ENCODE measurements at regions not wholly inside any gene's neighbourhood (a gene's known extent, or its start where the extent isn't known, plus 50 kb on each side); places are given as distances from the start of the nearest gene placed in this dataset.
"Not testable (repeated sequence)": the region's sequence is repeated elsewhere in the genome, so short reads cannot be mapped to it uniquely, and the experiment has no call there.

DNA sequence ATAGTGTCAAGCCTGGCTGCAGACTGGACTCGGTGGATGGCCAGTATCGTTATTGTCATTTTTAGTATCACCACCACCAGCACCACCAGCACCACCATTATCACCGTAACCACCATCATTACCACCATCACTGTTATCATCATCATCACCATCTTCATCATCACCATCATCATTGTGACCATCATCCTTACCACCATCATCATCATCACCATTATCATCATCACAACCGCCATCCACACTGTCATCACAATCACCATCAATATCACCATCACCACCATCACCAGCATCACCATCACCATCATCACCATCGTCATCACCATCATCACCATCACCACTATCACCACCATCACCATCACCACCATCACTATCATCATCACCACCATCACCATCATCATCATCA is 65.6 kb downstream of the FOXL3 start:
- Histone ChIP-seq H3K4me3 (no peak overlapping the region), H3K27ac (no peak overlapping the region)

DNA sequence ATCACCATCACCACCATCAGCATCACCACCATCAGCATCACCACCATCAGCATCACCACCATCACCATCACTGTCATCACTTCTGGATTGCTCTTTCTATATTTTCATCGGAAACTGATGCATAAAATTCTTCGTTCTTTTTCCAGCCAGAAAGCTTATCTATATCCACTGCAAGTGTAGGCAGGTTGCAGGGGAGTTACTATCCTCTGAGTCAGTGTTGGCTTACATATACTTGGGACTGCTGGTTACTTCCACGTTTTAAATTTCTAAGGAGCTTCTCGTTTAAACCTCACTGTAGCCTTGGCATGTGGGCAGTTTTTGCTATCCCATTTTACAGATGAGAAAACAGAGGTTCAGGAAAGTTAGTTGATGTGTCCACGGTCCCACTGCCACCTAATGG is 66.1 kb downstream of the FOXL3 start:
- H3K4me3 ChIP-seq = no peak overlapping the region
- peak overlapping the region in 1 of 21 experiments; percentile 86 for H3K27ac ChIP-seq

DNA sequence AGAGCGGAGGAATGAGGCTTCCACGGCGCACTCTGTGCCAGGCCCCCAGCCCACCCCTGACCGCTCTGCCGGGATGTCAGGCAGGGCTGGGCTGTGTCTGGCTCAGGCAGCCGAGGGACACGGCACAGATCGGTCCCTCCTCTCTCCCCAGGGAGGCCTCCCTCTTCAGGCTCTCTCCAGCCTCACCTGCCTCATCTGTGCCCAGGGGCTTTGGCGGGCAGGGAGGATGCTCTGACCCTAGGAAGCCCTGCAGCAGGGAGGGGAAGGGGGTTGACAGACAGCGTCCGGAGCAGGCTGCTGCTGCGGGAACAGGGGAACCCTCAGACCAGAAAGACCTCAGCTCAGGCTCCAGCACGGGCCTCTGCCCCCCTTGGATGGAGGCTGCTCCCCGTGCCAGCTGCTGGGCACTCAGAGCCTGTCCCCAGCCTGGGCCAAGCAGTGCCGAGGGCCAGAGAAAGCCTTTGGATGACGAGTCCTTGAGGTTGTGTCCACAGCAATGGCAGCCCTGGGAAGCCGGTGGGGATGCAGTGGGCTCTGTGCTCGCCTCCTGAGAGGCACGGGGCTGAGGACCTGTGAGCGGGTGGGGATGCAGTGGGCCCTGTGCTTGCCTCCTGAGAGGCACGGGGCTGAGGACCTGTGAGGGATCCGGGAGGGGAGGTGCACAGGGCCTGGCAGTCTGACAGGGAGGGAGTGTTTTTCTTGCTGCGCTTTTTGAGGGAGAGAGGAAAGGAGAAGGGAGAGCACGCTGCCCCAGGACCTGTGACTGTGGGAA is 66.9 kb downstream of the FOXL3 start:
- H3K27ac ChIP-seq = peak overlapping the region in 10 of 21 experiments; percentile 10 to 86 (median 70)
- no peak overlapping the region for H3K4me3 ChIP-seq

DNA sequence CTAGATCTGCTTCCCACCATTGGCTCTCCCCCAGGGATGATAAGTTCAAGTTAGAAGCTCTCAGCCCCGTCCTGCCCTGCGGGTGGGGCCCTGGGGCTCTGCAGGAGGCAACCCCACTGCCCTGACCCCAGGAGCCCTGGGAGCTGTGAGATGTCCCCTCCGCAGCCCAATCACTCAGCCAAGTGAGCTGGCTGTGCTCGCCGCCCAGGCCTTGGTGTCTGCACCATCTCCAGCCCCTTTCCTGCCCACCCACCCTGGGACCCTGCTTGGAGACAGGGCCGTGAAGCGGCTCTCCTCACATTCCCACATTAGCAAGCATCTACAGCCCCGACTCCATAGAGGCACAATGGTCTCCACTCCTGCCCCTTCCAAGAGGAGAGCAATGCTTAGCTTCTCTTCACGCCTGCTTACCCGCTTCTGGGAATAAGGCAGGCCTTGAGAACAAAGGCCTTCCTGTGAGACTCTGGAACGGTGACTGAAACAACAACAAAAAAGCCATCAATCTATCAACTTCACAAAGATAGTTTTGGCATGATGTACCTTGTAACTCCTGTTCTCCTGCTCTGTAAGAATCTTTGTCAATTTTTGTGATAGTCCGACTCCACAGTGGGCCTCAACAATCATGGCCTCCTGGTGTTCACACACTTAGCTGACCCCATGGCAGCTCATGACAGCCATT is 67.7 kb downstream of the FOXL3 start:
- Histone ChIP-seq H3K4me3 (no peak overlapping the region), H3K27ac (peak overlapping the region in 15 of 21 experiments; percentile 10 to 86 (median 60))

DNA sequence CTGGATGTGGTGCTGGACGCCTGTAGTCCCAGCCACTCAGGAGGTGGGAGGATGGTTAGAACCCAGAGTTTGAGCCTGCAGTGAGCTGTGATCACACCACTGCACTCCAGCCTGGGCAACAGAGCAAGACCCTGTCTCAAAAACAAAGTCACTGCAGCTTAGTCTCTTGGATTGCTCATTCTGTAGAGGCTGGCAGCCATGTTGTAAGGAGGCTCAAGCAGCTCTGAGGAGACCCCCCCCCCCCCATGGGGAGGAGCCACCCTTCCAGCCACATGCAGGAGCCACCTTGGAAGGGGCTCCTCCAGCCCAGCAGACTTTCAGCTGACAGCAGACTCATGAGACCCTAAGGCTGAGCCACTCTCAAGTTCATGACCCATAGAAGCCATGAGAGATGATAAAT is 68.4 kb downstream of the FOXL3 start:
- Histone ChIP-seq H3K27ac (peak overlapping the region in 4 of 21 experiments; percentile 37 to 86 (median 78)), H3K4me3 (no peak overlapping the region)

DNA sequence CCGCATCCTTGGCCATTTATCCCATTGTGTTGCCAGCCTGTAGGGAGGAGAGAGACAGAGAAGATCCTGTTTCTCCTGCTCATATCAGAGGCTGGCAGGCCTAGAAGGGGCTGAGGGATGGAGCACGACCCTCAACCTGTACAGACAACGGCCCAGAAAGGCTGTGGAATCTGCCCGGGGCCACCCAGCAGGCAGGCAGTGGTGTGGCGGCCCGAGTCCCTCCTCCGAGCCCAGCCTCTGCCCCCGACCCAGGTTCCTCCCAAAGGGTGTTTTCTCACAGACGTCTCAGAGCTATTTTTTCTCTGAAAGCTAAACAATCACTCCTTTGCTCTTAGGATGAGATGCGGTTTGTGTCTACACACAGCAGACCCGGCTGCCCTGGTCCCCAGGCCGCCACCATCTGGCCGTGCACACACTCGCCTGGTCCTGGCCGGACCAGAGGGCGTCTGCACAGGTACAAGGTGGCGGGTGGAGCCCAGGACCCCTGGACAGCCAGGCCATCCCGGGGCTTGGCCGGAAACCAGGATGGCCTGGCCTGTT is 69.3 kb downstream of the FOXL3 start:
- H3K4me3 ChIP-seq = no peak overlapping the region
- H3K27ac ChIP-seq = peak overlapping the region in 6 of 21 experiments; percentile 25 to 86 (median 40)

DNA sequence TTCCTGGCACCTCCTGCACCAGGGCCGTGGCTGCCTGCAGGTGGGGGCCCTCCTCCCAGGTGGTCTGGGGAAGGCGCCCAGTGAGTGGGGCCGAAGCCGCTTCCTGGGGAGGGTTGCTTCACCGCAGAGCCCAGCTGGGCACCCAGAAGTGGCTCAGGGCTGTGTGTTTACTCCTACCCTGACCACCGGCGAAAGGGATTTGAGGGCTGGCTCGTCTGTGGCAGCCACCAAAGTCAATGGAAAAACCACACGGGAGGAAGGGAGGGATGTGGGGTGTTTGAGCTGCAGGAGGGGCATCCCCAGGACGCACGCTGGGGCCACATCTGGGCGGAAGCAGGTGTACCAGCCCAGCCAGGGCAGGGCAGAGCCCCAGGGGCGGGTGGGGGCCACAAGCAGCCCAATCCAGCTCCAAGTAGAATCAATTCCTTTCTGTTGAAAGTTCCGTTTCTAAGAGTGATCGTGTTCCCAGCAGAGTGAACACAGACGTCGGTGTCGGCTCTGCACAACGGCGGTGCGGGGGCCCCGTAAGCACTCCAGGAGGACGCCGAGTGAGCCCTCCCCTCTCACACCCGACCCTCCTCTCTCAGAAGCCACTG is 69.9 kb downstream of the FOXL3 start:
- H3K27ac ChIP-seq = peak overlapping the region in 10 of 21 experiments; percentile 5 to 86 (median 38)
- no peak overlapping the region for H3K4me3 ChIP-seq

DNA sequence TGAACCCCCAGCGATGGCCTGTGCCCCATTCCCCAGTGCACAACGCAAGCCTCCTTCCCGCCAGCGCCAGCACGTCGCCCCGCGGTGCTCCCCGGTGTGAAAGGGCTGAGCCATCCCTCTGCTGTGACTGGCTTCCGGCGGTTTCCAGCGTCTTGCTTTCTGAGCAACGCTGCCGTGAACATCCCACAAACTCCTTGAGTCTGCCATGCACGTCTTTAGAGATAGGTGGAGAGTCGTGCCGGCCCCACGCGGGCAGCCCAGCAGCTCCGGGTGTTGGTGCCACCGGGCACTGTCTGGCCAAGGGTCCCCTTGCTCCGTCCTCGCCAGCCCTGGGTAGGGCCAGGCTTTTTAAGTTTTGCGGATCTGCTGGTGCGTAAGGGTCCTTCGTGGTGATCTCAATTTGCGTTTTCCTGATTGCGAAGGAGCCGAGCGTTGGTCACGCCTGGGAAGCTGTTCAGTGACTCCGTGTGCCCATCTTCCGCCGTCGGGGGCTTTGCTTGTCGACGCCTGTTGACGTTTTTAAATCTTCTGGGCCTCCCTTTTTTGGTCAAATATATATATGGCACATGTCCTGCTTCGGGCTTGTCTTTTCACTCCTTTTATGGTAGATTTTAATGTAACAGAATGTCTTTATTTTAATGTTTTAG is 70.6 kb downstream of the FOXL3 start:
- Histone ChIP-seq H3K27ac (peak overlapping the region in 11 of 21 experiments; percentile 5 to 86 (median 35)), H3K4me3 (no peak overlapping the region)

DNA sequence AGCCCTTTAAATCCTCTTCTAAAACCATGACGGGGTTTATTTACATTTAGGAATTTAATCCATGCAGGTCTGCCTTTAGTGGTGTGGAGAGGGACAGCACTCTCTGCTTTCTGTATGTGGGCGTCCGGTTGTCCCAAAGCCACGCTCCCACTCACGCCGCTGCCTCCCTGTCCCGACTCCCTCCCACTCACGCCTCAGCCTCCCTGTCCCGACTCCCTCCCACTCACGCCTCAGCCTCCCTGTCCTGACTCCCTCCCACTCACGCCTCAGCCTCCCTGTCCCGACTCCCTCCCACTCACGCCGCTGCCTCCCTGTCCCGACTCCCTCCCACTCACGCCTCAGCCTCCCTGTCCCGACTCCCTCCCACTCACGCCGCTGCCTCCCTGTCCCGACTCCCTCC is 71.2 kb downstream of the FOXL3 start:
- not testable (repeated sequence) for H3K27ac ChIP-seq, H3K4me3 ChIP-seq

DNA sequence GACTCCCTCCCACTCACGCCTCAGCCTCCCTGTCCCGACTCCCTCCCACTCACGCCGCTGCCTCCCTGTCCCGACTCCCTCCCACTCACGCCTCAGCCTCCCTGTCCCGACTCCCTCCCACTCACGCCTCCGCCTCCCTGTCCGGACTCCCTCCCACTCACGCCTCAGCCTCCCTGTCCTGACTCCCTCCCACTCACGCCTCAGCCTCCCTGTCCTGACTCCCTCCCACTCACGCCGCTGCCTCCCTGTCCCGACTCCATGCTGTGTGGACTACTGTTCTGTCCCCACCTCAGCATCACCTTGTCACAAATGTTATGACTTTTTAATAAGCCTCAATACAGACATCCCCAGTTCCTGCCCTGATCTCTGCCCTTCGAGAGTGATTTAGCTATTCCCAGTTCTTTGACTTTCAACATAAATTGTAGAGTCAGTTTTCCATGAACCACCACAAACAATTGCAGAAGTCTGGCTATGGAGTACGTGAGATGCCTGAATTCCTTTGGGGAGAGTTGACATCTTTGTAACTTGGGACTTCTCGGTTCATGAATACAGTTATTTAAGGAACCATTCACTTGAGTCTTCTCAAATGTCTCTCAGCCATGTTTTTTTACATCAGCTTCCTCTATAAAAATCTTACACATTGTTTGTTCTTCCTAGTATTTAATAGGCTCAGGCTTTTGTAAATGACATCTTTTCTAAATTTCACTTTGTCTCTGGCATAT is 71.9 kb downstream of the FOXL3 start:
- peak overlapping the region in 10 of 21 experiments; percentile 0 to 70 (median 40) for H3K27ac ChIP-seq
- peak overlapping the region in 1 of 7 experiments; percentile 3 for H3K4me3 ChIP-seq

DNA sequence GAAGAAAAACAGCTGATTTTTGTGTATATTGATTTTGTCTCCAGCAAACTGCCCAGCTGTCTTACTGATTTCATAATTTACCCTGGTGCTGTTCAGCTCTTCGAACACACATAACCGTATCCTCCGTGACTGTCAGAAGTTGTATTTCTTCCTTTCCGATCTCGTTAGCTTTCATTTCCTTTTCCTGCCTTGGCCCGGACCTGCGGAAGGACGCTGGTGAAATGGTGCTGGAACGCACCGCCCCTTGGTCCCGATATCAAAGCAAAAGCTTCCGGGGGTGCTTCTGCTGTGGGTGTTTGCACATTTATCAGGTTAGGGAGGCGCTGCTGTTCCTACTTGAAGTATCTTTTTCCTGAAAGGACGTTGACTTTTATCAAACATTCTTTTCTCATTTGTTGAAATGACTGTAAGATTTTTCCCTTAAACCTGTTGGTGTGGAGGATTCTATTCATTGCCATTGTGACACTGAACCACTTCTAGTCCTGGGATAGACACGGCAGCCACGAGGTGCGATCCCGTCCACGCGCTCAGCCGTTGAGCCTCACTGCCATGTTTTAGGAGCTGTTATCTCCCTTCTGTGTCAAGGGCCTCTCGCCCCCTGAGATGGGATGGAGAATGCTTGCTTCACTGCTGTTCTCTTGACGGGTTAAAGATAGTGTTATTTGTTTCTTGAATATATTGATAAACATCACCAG is 72.6 kb downstream of the FOXL3 start:
- Histone ChIP-seq H3K4me3 (peak overlapping the region in 1 of 7 experiments; percentile 3), H3K27ac (peak overlapping the region in 10 of 21 experiments; percentile 0 to 70 (median 40))

DNA sequence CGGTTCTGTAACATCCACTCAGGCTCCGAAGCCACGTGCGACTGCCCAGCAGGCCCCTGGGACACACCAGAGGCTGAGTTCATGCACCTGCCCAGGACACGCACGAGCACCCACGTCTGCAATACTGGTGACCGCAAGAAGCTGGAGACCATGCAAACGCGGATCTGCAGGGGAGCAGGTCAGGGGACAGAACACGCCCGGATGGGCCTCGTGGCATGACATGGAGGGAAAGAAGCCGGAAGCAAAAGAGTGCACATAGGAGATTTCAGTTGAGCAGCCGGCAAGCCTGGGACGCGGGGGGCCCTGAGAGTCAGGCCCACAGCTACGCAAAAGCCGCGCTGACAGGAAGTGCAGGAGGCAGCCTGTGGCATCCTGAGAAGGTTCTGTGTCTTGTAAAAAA is 73.7 kb downstream of the FOXL3 start:
- H3K4me3 ChIP-seq = no peak overlapping the region
- H3K27ac ChIP-seq = peak overlapping the region in 1 of 21 experiments; percentile 66

DNA sequence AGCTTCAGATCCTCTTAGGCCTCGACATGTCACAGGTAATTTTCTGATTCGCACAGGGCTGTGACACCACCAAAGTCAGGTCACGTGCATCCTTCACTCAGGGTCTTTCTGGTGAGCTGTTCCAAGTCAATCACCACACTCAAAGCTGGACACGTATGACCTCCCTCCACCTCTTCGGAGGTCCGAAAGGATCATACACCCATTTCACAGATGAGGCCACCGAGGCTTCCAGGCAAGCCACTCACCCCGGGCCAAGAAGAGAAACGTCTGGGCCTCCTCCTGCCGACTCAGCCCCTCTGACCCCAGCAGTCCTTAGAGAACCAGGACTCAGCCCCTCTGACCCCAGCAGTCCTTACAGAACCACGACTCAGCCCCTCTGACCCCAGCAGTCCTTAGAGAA is 74.6 kb downstream of the FOXL3 start:
- no peak overlapping the region for H3K27ac ChIP-seq

DNA sequence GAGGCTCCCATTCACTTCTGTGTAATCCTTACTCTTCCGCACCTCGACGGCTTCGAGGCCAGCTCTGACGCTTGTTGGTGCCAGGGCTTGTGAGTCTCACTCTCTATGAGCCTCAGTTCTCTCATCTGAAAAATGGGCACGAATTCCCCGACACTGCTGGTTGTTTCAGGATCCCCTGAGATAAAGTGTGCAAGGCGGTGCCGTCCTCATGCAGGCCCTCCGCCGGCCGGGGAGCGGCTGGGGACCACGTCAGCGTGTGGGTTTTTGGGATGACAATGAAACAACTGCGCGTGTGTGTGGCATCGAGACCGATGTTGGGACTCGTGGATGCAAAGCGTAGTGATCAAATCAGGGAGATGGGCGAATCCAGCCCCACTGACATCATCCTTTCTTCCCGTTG is 75.6 kb downstream of the FOXL3 start:
- Histone ChIP-seq H3K27ac (peak overlapping the region in 1 of 21 experiments; percentile 14), H3K4me3 (no peak overlapping the region)

More for the DNA sequence above, 74.6 kb downstream of the FOXL3 start:
- H3K4me3 ChIP-seq = no peak overlapping the region

DNA sequence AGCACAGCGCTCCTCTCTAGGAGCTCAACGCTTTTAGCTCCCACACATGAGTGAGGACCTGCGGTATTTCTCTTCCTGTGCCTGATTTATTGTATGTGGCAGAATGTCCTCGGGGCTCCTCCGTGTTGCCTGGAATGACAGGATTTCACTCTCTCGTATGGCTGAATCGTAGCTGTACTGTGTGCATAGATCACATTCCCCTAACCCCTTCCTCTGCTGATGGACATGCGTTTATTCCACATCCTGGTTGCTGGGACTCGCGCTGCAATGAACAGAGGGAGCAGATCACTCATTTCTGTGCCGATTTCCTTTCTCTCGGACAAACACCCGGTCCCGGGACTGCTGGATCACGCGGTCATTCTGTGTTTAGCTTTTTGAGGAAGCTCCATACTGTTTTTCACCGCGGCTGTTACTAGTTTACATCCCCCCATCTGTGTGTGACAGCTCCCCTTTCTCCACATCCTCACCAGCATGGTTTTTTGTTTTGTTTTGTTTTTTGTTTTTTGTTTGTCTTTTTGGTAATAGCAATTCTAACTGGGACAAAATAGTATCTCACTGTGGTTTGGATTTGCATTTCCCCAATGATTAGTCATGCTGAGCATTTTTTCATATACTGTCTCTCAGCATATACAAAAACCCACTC is 76.3 kb downstream of the FOXL3 start:
- Histone ChIP-seq H3K27ac (peak overlapping the region in 6 of 21 experiments; percentile 3 to 78 (median 22)), H3K4me3 (no peak overlapping the region)

DNA sequence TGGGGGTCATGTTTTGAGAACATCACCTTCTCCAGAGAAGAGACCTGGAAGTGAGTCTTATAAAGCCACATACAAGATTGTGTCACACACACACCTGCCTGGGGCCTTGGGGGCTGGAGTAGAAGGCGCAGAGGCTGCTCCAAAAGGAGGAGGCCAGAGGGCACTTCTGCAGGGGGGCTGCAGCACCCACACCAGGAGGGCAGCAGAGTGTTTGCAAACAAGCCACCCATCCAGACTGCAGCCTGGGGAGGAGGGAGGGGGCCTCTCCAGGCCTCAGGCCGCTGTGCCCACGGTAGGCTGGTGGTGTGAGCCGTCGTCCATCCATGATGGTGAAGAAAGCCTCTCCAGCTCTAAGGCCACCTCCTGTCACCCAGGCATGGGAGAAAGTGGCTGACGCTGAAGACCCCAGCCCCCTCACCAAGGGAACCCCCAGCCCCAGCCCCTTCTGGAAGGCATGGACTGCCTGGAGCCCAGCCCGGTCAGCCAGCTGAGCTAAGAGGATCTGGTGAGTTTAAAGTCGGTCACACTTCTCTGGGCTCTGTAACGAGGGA is 77.5 kb downstream of the FOXL3 start:
- H3K4me3 ChIP-seq = no peak overlapping the region
- H3K27ac ChIP-seq = peak overlapping the region in 1 of 21 experiments; percentile 78

DNA sequence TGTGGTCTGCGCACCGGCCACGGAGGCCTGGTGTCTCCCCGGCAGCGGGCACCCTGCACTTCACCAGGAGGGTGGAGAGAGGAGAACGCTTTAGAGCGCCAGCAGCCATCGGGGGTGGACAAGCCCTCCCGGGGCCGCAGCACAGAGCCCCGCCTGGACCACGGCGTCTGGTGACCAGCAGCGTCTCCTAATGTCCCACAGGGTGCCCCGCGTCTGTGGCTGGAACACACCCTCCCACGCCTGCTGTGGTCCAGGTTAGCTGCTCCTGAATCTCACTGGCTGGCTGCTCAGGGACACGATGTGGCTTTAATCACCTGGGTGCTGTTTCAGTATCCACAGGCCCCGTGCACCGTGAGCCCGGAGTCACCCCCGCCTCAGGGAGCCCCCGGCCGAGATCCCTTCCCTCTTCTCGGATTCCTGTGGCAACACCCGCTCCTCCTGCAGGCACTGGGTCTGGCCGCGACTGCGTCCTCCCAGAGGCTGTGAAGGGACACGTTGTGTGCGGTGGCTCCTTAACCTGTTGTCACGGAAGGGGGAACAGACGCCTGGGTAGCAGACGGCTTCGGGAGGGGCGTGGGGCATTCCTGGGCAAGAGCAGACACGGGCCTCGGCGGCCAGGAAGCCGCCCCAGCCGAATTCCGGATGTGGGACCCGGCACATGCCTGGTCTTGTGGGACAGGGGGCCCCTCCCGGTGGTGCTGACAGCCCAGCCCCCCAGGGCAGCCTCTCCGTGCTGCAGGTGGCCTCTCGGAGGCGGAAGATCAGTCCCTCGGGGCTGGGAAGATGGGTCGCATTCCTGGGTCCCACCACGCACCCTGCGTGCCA is 78.9 kb downstream of the FOXL3 start:
- Histone ChIP-seq H3K27ac (peak overlapping the region in 12 of 21 experiments; percentile 9 to 91 (median 37)), H3K4me3 (no peak overlapping the region)

Data from skin epidermis (tissue), 12 donors.